MCF 10A (cell line): ENCODE measurements at regions not wholly inside any gene's neighbourhood (a gene's known extent, or its start where the extent isn't known, plus 50 kb on each side); places are given as distances from the start of the nearest gene placed in this dataset.
A peak's percentile ranks its signal among the peaks of the same experiment; 100 is the strongest.

Experiments used
- BruUV-seq: library from RNA; stranded (reverse); fragments of 400-500 nt; replicated peaks from 2 replicates; lab custom pipeline; 2021; lab: Mats Ljungman, UMichigan
- CTCF ChIA-PET: fragments of 300-600 bp; sonication (Branson Sonifier 250); formaldehyde crosslinking; extraction: SDS; loops from one replicate; lab custom pipeline; 2021; ENCODE audit warnings: antibody characterized with exemption, inconsistent platforms; lab: Yijun Ruan, JAX
- POLR2A ChIA-PET: fragments of 300-600, 350-650 bp; sonication (Branson Sonifier 250); formaldehyde crosslinking; extraction: SDS; loops from one replicate; lab custom pipeline; 2020; ENCODE audit warnings: antibody characterized with exemption, inconsistent platforms; lab: Yijun Ruan, JAX
- DNase-seq: peaks from one replicate; pipeline ENCODE4 v3.0.0-alpha.2; 2018; ENCODE audit not compliant: unreplicated experiment
- H3K27ac Mint-ChIP-seq: one replicate; pipeline ENCODE4 v1.8.0; 2022; ENCODE audit warnings: mild to moderate bottlenecking, low read depth, mixed read lengths; ENCODE audit not compliant: unreplicated experiment
- H3K27me3 Mint-ChIP-seq: one replicate; pipeline ENCODE4 v1.8.0; 2022; ENCODE audit warnings: mixed read lengths; ENCODE audit not compliant: insufficient read depth, unreplicated experiment
- H3K36me3 Mint-ChIP-seq: one replicate; pipeline ENCODE4 v1.8.0; 2022; ENCODE audit warnings: mild to moderate bottlenecking, moderate library complexity, mixed read lengths; ENCODE audit not compliant: insufficient read depth, unreplicated experiment
- H3K4me1 Mint-ChIP-seq: one replicate; pipeline ENCODE4 v1.8.0; 2022; ENCODE audit warnings: mixed read lengths; ENCODE audit not compliant: insufficient read depth, unreplicated experiment
- H3K4me3 Mint-ChIP-seq: one replicate; pipeline ENCODE4 v1.8.0; 2022; ENCODE audit warnings: mild to moderate bottlenecking, moderate library complexity, mixed read lengths; ENCODE audit not compliant: unreplicated experiment
- H3K9me3 Mint-ChIP-seq: one replicate; pipeline ENCODE4 v1.8.0; 2022; ENCODE audit warnings: mixed read lengths; ENCODE audit not compliant: unreplicated experiment
- intact Hi-C: fragments of 100-400 bp; cut with micrococcal nuclease; formaldehyde crosslinking; loops from 2 replicates; pipeline ENCODE4 v1.14.1; 2022
- TF ChIP-seq, protein P1 (sequence below): fragments of 200-600 bp; IDR thresholded peaks from one replicate; pipeline ENCODE4 v1.8.0; 2022; ENCODE audit warnings: antibody characterized with exemption, mild to moderate bottlenecking; ENCODE audit not compliant: unreplicated experiment

GRCh38 chr3:158958873-158959272, 157.0 kb downstream of the MFSD1 start:
- CTCF ChIA-PET = no interaction called here
- BruUV-seq = no TSS peak
- DNase-seq = no peak
- no peaks in the 10 kb centered on the region for H3K4me1 Mint-ChIP-seq
- POLR2A ChIA-PET = no interaction called here
- no peaks in the 10 kb centered on the region for H3K36me3 Mint-ChIP-seq
- intact Hi-C loops = no loop called here
- peaks cover 16% of the 10 kb centered on the region for H3K27me3 Mint-ChIP-seq
- no peaks in the 10 kb centered on the region for H3K9me3 Mint-ChIP-seq
- H3K4me3 Mint-ChIP-seq = no peak overlapping the region
- no peak overlapping the region for H3K27ac Mint-ChIP-seq
- TF ChIP-seq, protein P1, sequence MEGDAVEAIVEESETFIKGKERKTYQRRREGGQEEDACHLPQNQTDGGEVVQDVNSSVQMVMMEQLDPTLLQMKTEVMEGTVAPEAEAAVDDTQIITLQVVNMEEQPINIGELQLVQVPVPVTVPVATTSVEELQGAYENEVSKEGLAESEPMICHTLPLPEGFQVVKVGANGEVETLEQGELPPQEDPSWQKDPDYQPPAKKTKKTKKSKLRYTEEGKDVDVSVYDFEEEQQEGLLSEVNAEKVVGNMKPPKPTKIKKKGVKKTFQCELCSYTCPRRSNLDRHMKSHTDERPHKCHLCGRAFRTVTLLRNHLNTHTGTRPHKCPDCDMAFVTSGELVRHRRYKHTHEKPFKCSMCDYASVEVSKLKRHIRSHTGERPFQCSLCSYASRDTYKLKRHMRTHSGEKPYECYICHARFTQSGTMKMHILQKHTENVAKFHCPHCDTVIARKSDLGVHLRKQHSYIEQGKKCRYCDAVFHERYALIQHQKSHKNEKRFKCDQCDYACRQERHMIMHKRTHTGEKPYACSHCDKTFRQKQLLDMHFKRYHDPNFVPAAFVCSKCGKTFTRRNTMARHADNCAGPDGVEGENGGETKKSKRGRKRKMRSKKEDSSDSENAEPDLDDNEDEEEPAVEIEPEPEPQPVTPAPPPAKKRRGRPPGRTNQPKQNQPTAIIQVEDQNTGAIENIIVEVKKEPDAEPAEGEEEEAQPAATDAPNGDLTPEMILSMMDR = no peak

GRCh38 chr3:158961471-158961870, 159.6 kb downstream of the MFSD1 start:
- ChIA-PET CTCF (interaction anchor here (0.5 to 0.7 kb wide), 2 partner anchors 11 to 1018 kb away, joined by 3 to 4 read pairs; no protein-coding TSS in a partner anchor), POLR2A (no interaction called here)
- Mint-ChIP-seq H3K4me1 (no peaks in the 10 kb centered on the region), H3K36me3 (no peaks in the 10 kb centered on the region), H3K9me3 (no peaks in the 10 kb centered on the region), H3K4me3 (no peak overlapping the region), H3K27ac (no peak overlapping the region), H3K27me3 (peaks cover 16% of the 10 kb centered on the region)
- no TSS peak for BruUV-seq
- no peak for DNase-seq
- intact Hi-C loops = no loop called here
- TF ChIP-seq, protein P1 = no peak

GRCh38 chr3:158961911-158962310, 160.1 kb downstream of the MFSD1 start:
- H3K9me3 Mint-ChIP-seq = no peaks in the 10 kb centered on the region
- TF ChIP-seq, protein P1 = no peak
- H3K36me3 Mint-ChIP-seq = no peaks in the 10 kb centered on the region
- DNase-seq = peak; percentile 28
- no peak overlapping the region for H3K27ac Mint-ChIP-seq
- no peaks in the 10 kb centered on the region for H3K4me1 Mint-ChIP-seq
- CTCF ChIA-PET = no interaction called here
- POLR2A ChIA-PET = no interaction called here
- H3K27me3 Mint-ChIP-seq = peaks cover 16% of the 10 kb centered on the region
- intact Hi-C loops = no loop called here
- BruUV-seq = no TSS peak
- no peak overlapping the region for H3K4me3 Mint-ChIP-seq

GRCh38 chr3:158970006-158970405, 168.2 kb downstream of the MFSD1 start:
- no peaks in the 10 kb centered on the region for H3K9me3 Mint-ChIP-seq
- H3K4me3 Mint-ChIP-seq = no peak overlapping the region
- CTCF ChIA-PET = no interaction called here
- no peaks in the 10 kb centered on the region for H3K4me1 Mint-ChIP-seq
- intact Hi-C loops = no loop called here
- no peak overlapping the region for H3K27ac Mint-ChIP-seq
- TF ChIP-seq, protein P1 = no peak
- peaks cover 11% of the 10 kb centered on the region for H3K27me3 Mint-ChIP-seq
- no TSS peak for BruUV-seq
- no peaks in the 10 kb centered on the region for H3K36me3 Mint-ChIP-seq
- no peak for DNase-seq
- POLR2A ChIA-PET = no interaction called here
